ENCODE measurements at regions not wholly inside any gene's neighbourhood (a gene's known extent, or its start where the extent isn't known, plus 50 kb on each side); places are given as distances from the start of the nearest gene placed in this dataset.

GRCh38 chr5:130796032-130796431, 369.0 kb downstream of the HINT1 start:
- no peaks in the 10 kb centered on the region for H3K9me3 ChIP-seq (ENCODE audit: low read length)
- H3K27me3 ChIP-seq (ENCODE audit: insufficient read depth, low read length), result no peaks in the 10 kb centered on the region
- no peak overlapping the region for H3K4me2 ChIP-seq (ENCODE audit: low read length)
- H3K9me2 ChIP-seq (ENCODE audit: low read depth, low read length), result no peaks in the 10 kb centered on the region
- no peak overlapping the region for H3K4me3 ChIP-seq (ENCODE audit: low read depth, low read length, poor library complexity, severe bottlenecking)
- no peaks in the 10 kb centered on the region for H3F3A ChIP-seq (ENCODE audit: insufficient read depth, low read length)
- H3K27ac ChIP-seq (ENCODE audit: low read depth, low read length, poor library complexity, severe bottlenecking), result no peak overlapping the region
- no peaks in the 10 kb centered on the region for H3K4me1 ChIP-seq (ENCODE audit: insufficient read depth, low read length, severe bottlenecking)
- no peaks in the 10 kb centered on the region for H3K36me3 ChIP-seq (ENCODE audit: insufficient read depth, low read length)
- no peak overlapping the region for H3K9ac ChIP-seq (ENCODE audit: low read length)
- no peak overlapping the region for H2AFZ ChIP-seq (ENCODE audit: low read length)
- TF ChIP-seq EZH2 (IDR thresholded peaks at IDR 0.05; ENCODE audit: borderline replicate concordance, low read length) (no peak), CTCF (IDR thresholded peaks at IDR 0.05; ENCODE audit: low read length) (no peak)
- H4K20me1 ChIP-seq (ENCODE audit: insufficient read depth, low read length), result no peaks in the 10 kb centered on the region
- H3K79me2 ChIP-seq (ENCODE audit: insufficient read depth, low read length), result no peaks in the 10 kb centered on the region

- H3K27ac ChIP-seq (ENCODE audit: low read depth, low read length, poor library complexity, severe bottlenecking), result no peak overlapping the region
- no peaks in the 10 kb centered on the region for H3K27me3 ChIP-seq (ENCODE audit: insufficient read depth, low read length)
- H3K9me2 ChIP-seq (ENCODE audit: low read depth, low read length), result no peaks in the 10 kb centered on the region
- H4K20me1 ChIP-seq (ENCODE audit: insufficient read depth, low read length), result no peaks in the 10 kb centered on the region
- no peak overlapping the region for H3K9ac ChIP-seq (ENCODE audit: low read length)
- H3F3A ChIP-seq (ENCODE audit: insufficient read depth, low read length), result no peaks in the 10 kb centered on the region
- no peak overlapping the region for H2AFZ ChIP-seq (ENCODE audit: low read length)
- H3K4me2 ChIP-seq (ENCODE audit: low read length), result no peak overlapping the region
- H3K4me3 ChIP-seq (ENCODE audit: low read depth, low read length, poor library complexity, severe bottlenecking), result no peak overlapping the region
- H3K79me2 ChIP-seq (ENCODE audit: insufficient read depth, low read length), result no peaks in the 10 kb centered on the region
- TF ChIP-seq EZH2 (IDR thresholded peaks at IDR 0.05; ENCODE audit: borderline replicate concordance, low read length) (no peak), CTCF (IDR thresholded peaks at IDR 0.05; ENCODE audit: low read length) (no peak)
- no peaks in the 10 kb centered on the region for H3K9me3 ChIP-seq (ENCODE audit: low read length)
- no peaks in the 10 kb centered on the region for H3K4me1 ChIP-seq (ENCODE audit: insufficient read depth, low read length, severe bottlenecking)
- H3K36me3 ChIP-seq (ENCODE audit: insufficient read depth, low read length), result no peaks in the 10 kb centered on the region
These were observed 370.0 kb downstream of the HINT1 start for GRCh38 chr5:130795037-130795436.

- Histone ChIP-seq H3K9me3 (ENCODE audit: low read length) (no peaks in the 10 kb centered on the region), H3K36me3 (ENCODE audit: insufficient read depth, low read length) (no peaks in the 10 kb centered on the region), H4K20me1 (ENCODE audit: insufficient read depth, low read length) (no peaks in the 10 kb centered on the region), H3K27me3 (ENCODE audit: insufficient read depth, low read length) (no peaks in the 10 kb centered on the region), H3K9ac (ENCODE audit: low read length) (no peak overlapping the region), H3K4me1 (ENCODE audit: insufficient read depth, low read length, severe bottlenecking) (no peaks in the 10 kb centered on the region), H3K9me2 (ENCODE audit: low read depth, low read length) (no peaks in the 10 kb centered on the region), H2AFZ (ENCODE audit: low read length) (no peak overlapping the region), H3K4me3 (ENCODE audit: low read depth, low read length, poor library complexity, severe bottlenecking) (no peak overlapping the region), H3K79me2 (ENCODE audit: insufficient read depth, low read length) (no peaks in the 10 kb centered on the region), H3K27ac (ENCODE audit: low read depth, low read length, poor library complexity, severe bottlenecking) (no peak overlapping the region), H3F3A (ENCODE audit: insufficient read depth, low read length) (no peaks in the 10 kb centered on the region), H3K4me2 (ENCODE audit: low read length) (no peak overlapping the region)
- TF ChIP-seq EZH2 (IDR thresholded peaks at IDR 0.05; ENCODE audit: borderline replicate concordance, low read length) (no peak), CTCF (IDR thresholded peaks at IDR 0.05; ENCODE audit: low read length) (no peak)
These were observed 387.3 kb downstream of the HINT1 start for GRCh38 chr5:130777794-130778193.
